HG03575 (cell line): ENCODE measurements at regions not wholly inside any gene's neighbourhood (a gene's known extent, or its start where the extent isn't known, plus 50 kb on each side); places are given as distances from the start of the nearest gene placed in this dataset.
"Not testable (repeated sequence)": the region's sequence is repeated elsewhere in the genome, so short reads cannot be mapped to it uniquely, and the experiment has no call there.

Experiments used
- ATAC-seq: cut with Tn5 transposase; IDR thresholded peaks from one replicate; pipeline ENCODE4 v1.9.1; 2021; ENCODE audit not compliant: unreplicated experiment, insufficient number of reproducible peaks, low FRiP score; ENCODE audit errors: extremely low read depth

GRCh38 chr6:134438837-134439236 is 120.9 kb upstream of the SGK1 start:
- ATAC-seq: no peak

GRCh38 chr6:134437376-134437775 is 119.5 kb upstream of the SGK1 start:
- no peak for ATAC-seq

- no peak for ATAC-seq
Measured at GRCh38 chr6:134436950-134437349, 119.0 kb upstream of the SGK1 start.

- peak; percentile 81 for ATAC-seq
Measured at GRCh38 chr6:134436281-134436815, 118.4 kb upstream of the SGK1 start.

GRCh38 chr6:134435814-134436280 is 117.9 kb upstream of the SGK1 start:
- no peak for ATAC-seq

- ATAC-seq: no peak
Measured at GRCh38 chr6:134434019-134434942, 116.4 kb upstream of the SGK1 start.

- ATAC-seq: no peak
Measured at GRCh38 chr6:134432036-134432435, 114.1 kb upstream of the SGK1 start.

- ATAC-seq: no peak
Measured at GRCh38 chr6:134431421-134431859, 113.5 kb upstream of the SGK1 start.

GRCh38 chr6:134429861-134430380 is 112.0 kb upstream of the SGK1 start:
- no peak for ATAC-seq

GRCh38 chr6:134427721-134428120 is 109.8 kb upstream of the SGK1 start:
- no peak for ATAC-seq

- no peak for ATAC-seq
Measured at GRCh38 chr6:134426623-134427022, 108.7 kb upstream of the SGK1 start.

- ATAC-seq: not testable (repeated sequence)
Measured at GRCh38 chr6:134425917-134426316, 108.0 kb upstream of the SGK1 start.

GRCh38 chr6:134425513-134425912 is 107.6 kb upstream of the SGK1 start:
- ATAC-seq: no peak

GRCh38 chr6:134424798-134425170 is 106.9 kb upstream of the SGK1 start:
- no peak for ATAC-seq

- ATAC-seq: no peak
Measured at GRCh38 chr6:134424165-134424797, 106.4 kb upstream of the SGK1 start.

- ATAC-seq: no peak
Measured at GRCh38 chr6:134422426-134423231, 104.7 kb upstream of the SGK1 start.

- ATAC-seq: no peak
Measured at GRCh38 chr6:134421501-134421900, 103.6 kb upstream of the SGK1 start.

GRCh38 chr6:134420614-134421181 is 102.8 kb upstream of the SGK1 start:
- no peak for ATAC-seq

GRCh38 chr6:134419716-134420115 is 101.8 kb upstream of the SGK1 start:
- ATAC-seq: no peak
